ENCODE measurements at regions not wholly inside any gene's neighbourhood (a gene's known extent, or its start where the extent isn't known, plus 50 kb on each side); places are given as distances from the start of the nearest gene placed in this dataset.

DNA sequence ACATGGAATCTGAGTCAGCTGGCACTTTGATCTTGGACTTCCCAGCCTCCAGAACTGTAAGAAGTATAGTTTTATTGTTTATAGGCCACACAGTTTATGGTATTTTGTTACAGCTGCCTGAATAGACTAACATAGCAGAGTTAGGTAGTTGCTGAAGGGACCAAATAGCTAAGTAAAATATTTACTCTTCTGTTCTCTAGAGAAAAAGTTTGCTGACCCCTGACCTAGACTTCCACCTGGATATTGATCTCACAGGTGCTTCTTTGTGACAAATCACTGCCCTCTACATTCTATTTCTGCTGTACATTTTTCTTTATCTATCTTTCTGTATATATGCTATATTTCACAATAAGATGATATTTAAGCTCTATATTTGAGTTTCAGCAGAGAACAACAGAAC lies 212.5 kb downstream of the CSNK2A3 start:
- TF ChIP-seq ELF4 (IDR thresholded peaks at IDR 0.05) (no peak), FOXK2 (IDR thresholded peaks at IDR 0.05) (no peak), SP1 (IDR thresholded peaks at IDR 0.05) (no peak), FOXM1 (IDR thresholded peaks at IDR 0.05; ENCODE audit: borderline replicate concordance) (no peak), FOXA1 (IDR thresholded peaks at IDR 0.05) (no peak), ARNT (IDR thresholded peaks at IDR 0.05) (no peak), TARDBP (IDR thresholded peaks at IDR 0.05) (no peak), L3MBTL2 (conservative IDR thresholded peaks at IDR 0.05) (no peak), SUZ12 (IDR thresholded peaks at IDR 0.05) (no peak), BHLHE40 (IDR thresholded peaks at IDR 0.05; ENCODE audit: borderline replicate concordance) (no peak), HDGF (IDR thresholded peaks at IDR 0.05; ENCODE audit: borderline replicate concordance) (no peak)
